ENCODE measurements at regions not wholly inside any gene's neighbourhood (a gene's known extent, or its start where the extent isn't known, plus 50 kb on each side); places are given as distances from the start of the nearest gene placed in this dataset.

DNA sequence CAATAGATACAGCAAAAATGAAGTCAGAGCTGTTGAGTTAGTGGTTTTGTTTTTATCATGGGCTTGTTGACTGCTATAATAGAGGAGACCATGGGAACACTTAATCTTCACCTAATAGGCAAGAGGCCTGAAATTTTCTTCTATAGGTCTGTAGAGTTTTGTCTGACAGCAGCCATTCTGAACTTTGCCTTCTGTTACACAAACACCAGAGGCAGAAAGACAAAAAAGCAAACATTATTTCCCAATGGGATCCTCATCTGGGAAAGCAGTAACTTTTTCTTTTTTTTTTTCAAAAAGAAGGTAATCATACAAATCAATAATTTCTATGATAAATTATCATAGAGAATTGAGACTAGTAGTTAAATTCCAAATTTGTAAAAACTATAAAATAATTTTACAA lies 494.1 kb downstream of the TOX3 start:
- no peak for TF ChIP-seq POLR2A (IDR thresholded peaks at IDR 0.05)
- TF ChIP-seq, protein P1, sequence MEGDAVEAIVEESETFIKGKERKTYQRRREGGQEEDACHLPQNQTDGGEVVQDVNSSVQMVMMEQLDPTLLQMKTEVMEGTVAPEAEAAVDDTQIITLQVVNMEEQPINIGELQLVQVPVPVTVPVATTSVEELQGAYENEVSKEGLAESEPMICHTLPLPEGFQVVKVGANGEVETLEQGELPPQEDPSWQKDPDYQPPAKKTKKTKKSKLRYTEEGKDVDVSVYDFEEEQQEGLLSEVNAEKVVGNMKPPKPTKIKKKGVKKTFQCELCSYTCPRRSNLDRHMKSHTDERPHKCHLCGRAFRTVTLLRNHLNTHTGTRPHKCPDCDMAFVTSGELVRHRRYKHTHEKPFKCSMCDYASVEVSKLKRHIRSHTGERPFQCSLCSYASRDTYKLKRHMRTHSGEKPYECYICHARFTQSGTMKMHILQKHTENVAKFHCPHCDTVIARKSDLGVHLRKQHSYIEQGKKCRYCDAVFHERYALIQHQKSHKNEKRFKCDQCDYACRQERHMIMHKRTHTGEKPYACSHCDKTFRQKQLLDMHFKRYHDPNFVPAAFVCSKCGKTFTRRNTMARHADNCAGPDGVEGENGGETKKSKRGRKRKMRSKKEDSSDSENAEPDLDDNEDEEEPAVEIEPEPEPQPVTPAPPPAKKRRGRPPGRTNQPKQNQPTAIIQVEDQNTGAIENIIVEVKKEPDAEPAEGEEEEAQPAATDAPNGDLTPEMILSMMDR (IDR thresholded peaks at IDR 0.05): no peak
- Histone ChIP-seq H3K4me3 (no peak overlapping the region), H3K4me1 (no peaks in the 10 kb centered on the region), H3K36me3 (no peaks in the 10 kb centered on the region), H3K27me3 (no peaks in the 10 kb centered on the region), H3K9me3 (no peaks in the 10 kb centered on the region), H3K27ac (no peak overlapping the region)
- no peak for DNase-seq
- intact Hi-C loops (cut with DNase I; ENCODE audit: low total_unique reads): no loop called here

DNA sequence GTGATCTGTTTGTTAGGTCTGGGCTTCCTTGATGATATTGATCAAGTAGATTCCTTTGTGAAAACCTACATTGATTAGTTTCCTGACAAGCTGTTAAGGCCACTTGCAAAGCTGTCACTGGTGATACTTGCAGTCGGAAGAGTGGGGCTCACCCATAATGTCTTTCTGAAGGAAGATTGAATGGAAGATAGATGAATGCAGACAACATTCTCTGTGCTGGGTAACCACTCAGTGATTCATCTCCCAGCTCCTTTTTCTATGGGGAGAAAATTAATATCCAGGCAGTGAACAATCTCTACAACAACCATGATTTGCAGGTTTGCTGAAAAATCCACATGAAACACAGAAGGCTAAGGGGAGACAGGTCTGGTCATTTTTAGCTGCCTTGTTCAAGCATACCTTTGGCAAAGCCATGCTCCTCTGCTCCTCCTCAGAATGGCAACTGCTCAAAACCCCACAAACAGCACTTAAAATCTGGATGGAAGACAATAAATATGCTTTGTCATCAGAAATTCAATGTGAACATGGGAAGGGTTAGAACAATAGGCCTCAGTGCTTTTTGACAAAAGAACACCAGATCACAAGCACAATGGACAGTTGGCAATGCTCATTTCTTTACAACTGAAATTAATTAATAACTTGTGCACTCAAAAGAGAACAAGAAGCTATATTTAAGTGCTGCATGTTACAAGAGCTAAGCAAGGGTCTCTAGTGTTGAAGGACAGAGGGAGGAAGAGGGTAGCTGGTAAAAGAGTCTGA lies 495.4 kb downstream of the TOX3 start:
- no peak for DNase-seq
- Histone ChIP-seq H3K4me1 (no peaks in the 10 kb centered on the region), H3K9me3 (no peaks in the 10 kb centered on the region), H3K36me3 (no peaks in the 10 kb centered on the region), H3K4me3 (no peak overlapping the region), H3K27me3 (no peaks in the 10 kb centered on the region), H3K27ac (no peak overlapping the region)
- intact Hi-C loops (cut with DNase I; ENCODE audit: low total_unique reads): no loop called here
- TF ChIP-seq, protein P1 (IDR thresholded peaks at IDR 0.05): no peak
- no peak for TF ChIP-seq POLR2A (IDR thresholded peaks at IDR 0.05)

DNA sequence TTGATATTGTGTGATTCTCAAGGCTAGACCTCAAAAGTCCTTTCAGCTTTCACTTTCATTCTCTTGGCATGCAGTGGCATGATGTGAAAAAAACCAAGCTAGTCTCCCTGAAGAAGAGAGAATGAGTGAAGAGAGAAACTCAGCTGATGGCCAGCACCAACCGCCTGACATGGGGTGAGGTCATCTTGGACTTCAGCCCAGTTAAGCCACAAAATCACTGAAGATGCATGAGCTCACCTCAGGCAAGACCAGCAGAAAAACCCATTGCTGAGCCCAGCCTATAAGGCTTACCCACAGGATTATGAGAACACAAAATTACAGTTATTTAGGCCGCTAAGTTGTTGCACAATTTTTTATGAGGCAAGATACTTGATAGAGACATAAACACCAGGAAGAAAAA lies 496.5 kb downstream of the TOX3 start:
- no peak for TF ChIP-seq POLR2A (IDR thresholded peaks at IDR 0.05)
- TF ChIP-seq, protein P1 (IDR thresholded peaks at IDR 0.05): no peak
- H3K9me3 ChIP-seq: no peaks in the 10 kb centered on the region

DNA sequence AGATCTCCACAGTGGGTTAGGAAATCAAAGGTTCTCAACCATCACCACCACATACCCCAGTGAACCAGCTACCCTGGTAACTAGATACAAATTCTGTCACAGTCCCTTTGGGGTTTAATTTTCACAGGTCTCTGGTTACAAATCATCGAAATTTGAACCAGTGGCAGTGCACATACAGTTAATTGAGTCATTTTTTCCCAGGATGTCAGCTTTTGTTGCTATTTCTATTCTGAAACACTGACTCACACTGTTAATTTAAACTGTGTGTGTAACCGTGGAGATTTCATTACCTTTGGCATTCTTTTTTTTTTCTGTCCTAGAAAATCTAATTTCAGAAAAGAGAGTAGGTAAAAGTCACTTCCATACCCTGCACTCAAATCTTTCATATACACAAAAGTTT lies 511.5 kb downstream of the TOX3 start:
- no peak overlapping the region for H3K27ac ChIP-seq
- H3K36me3 ChIP-seq: no peaks in the 10 kb centered on the region
- H3K9me3 ChIP-seq: no peaks in the 10 kb centered on the region
- H3K4me3 ChIP-seq: no peak overlapping the region
- no peak for DNase-seq
- H3K4me1 ChIP-seq: no peaks in the 10 kb centered on the region
- TF ChIP-seq, protein P1 (IDR thresholded peaks at IDR 0.05): no peak
- TF ChIP-seq POLR2A (IDR thresholded peaks at IDR 0.05): no peak
- no peaks in the 10 kb centered on the region for H3K27me3 ChIP-seq
- intact Hi-C loops (cut with DNase I; ENCODE audit: low total_unique reads): no loop called here

More for the DNA sequence above, 496.5 kb downstream of the TOX3 start:
- Histone ChIP-seq H3K4me3 (no peak overlapping the region), H3K27me3 (no peaks in the 10 kb centered on the region), H3K27ac (no peak overlapping the region), H3K4me1 (no peaks in the 10 kb centered on the region), H3K36me3 (no peaks in the 10 kb centered on the region)
- DNase-seq: no peak
- intact Hi-C loops (cut with DNase I; ENCODE audit: low total_unique reads): no loop called here

DNA sequence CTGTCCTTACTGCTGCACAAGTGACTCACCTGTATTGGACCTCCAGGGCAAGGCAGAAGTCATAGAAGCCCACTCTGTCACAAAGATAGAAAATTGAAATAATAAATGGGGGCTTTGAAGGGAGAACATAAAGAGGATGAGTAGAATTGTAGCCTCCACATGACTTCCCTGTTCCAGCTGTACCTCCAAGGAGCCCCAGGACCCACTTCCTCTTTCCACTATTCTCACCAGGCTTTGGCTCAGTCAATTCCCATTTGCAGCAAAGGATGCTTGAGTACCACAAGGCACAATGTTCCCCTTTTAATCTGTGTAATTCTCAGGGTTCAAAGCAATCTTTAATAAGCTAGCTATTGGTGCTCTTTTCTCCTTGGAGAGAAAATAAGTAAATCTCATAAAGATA lies 512.1 kb downstream of the TOX3 start:
- Histone ChIP-seq H3K27me3 (no peaks in the 10 kb centered on the region), H3K4me1 (no peaks in the 10 kb centered on the region), H3K27ac (no peak overlapping the region), H3K36me3 (no peaks in the 10 kb centered on the region), H3K9me3 (no peaks in the 10 kb centered on the region), H3K4me3 (no peak overlapping the region)
- intact Hi-C loops (cut with DNase I; ENCODE audit: low total_unique reads): no loop called here
- no peak for DNase-seq
- TF ChIP-seq, protein P1 (IDR thresholded peaks at IDR 0.05): no peak
- TF ChIP-seq POLR2A (IDR thresholded peaks at IDR 0.05): no peak

Data from uterus (tissue), 3 donors.